IPS-NIHi7 (cell line): ENCODE measurements at regions not wholly inside any gene's neighbourhood (a gene's known extent, or its start where the extent isn't known, plus 50 kb on each side); places are given as distances from the start of the nearest gene placed in this dataset.
A peak's percentile ranks its signal among the peaks of the same experiment; 100 is the strongest.

Experiments
- DNase-seq: peaks from one replicate; pipeline ENCODE4 v3.0.0; 2012; ENCODE audit warnings: mixed read lengths; ENCODE audit errors: extremely low spot score

- peak; percentile 56 for DNase-seq
These were observed 49.7 kb downstream of the CYRIA start for GRCh38 chr2:16615687-16616615.

- no peak for DNase-seq
These were observed 50.4 kb downstream of the CYRIA start for GRCh38 chr2:16615246-16615645.

- no peak for DNase-seq
These were observed 51.2 kb downstream of the CYRIA start for GRCh38 chr2:16614314-16614860.

- no peak for DNase-seq
These were observed 52.1 kb downstream of the CYRIA start for GRCh38 chr2:16613539-16614011.

- DNase-seq: no peak
These were observed 53.1 kb downstream of the CYRIA start for GRCh38 chr2:16612490-16612889.

GRCh38 chr2:16609786-16610185, 55.8 kb downstream of the CYRIA start:
- no peak for DNase-seq

GRCh38 chr2:16608661-16609643, 56.7 kb downstream of the CYRIA start:
- DNase-seq: peak; percentile 82

- DNase-seq: no peak
These were observed 58.3 kb downstream of the CYRIA start for GRCh38 chr2:16607301-16607700.

- no peak for DNase-seq
These were observed 61.4 kb downstream of the CYRIA start for GRCh38 chr2:16604236-16604635.

GRCh38 chr2:16591370-16591933, 74.2 kb downstream of the CYRIA start:
- no peak for DNase-seq

GRCh38 chr2:16589465-16589864, 76.2 kb downstream of the CYRIA start:
- no peak for DNase-seq

GRCh38 chr2:16588565-16588964, 77.1 kb downstream of the CYRIA start:
- peak; percentile 21 for DNase-seq

- no peak for DNase-seq
These were observed 78.0 kb downstream of the CYRIA start for GRCh38 chr2:16587601-16588000.

GRCh38 chr2:16584824-16585540, 80.7 kb downstream of the CYRIA start:
- no peak for DNase-seq

GRCh38 chr2:16584084-16584483, 81.5 kb downstream of the CYRIA start:
- DNase-seq: no peak

- no peak for DNase-seq
These were observed 84.4 kb downstream of the CYRIA start for GRCh38 chr2:16581241-16581640.

GRCh38 chr2:16578081-16578480, 87.6 kb downstream of the CYRIA start:
- no peak for DNase-seq

- DNase-seq: no peak
These were observed 95.1 kb downstream of the CYRIA start for GRCh38 chr2:16570516-16570915.

GRCh38 chr2:16568998-16569784, 96.4 kb downstream of the CYRIA start:
- DNase-seq: no peak

GRCh38 chr2:16566701-16567100, 98.9 kb downstream of the CYRIA start:
- DNase-seq: no peak
